ENCODE measurements at regions not wholly inside any gene's neighbourhood (a gene's known extent, or its start where the extent isn't known, plus 50 kb on each side); places are given as distances from the start of the nearest gene placed in this dataset.

GRCh38 chr13:109376936-109377335, 409.4 kb downstream of the IRS2 start:
- Histone ChIP-seq H2AFZ (ENCODE audit: control insufficient read depth, low read length) (no peak overlapping the region), H3K9me3 (ENCODE audit: control insufficient read depth, low read depth, low read length) (no peaks in the 10 kb centered on the region), H3K9ac (ENCODE audit: control insufficient read depth, extremely low read depth, insufficient read depth, low read length) (no peak overlapping the region), H3K27me3 (ENCODE audit: control insufficient read depth, extremely low read depth, insufficient read depth, low read length) (no peaks in the 10 kb centered on the region), H3K79me2 (ENCODE audit: control insufficient read depth, insufficient read depth, low read length) (no peaks in the 10 kb centered on the region), H3K36me3 (ENCODE audit: control insufficient read depth in 2 of 2, extremely low read depth in 1 of 2, insufficient read depth in 2 of 2, low read length in 2 of 2) (no peaks in the 10 kb centered on the region), H3K4me3 (ENCODE audit: control insufficient read depth in 2 of 3, extremely low read depth in 1 of 3, insufficient read depth in 2 of 3, low read depth in 1 of 3, low read length in 3 of 3) (no peak overlapping the region), H3K4me1 (ENCODE audit: control insufficient read depth, extremely low read depth, insufficient read depth, low read length) (peaks cover 2% of the 10 kb centered on the region), H4K20me1 (ENCODE audit: control insufficient read depth, extremely low read depth, insufficient read depth, low read length) (no peaks in the 10 kb centered on the region), H3K27ac (ENCODE audit: control insufficient read depth, insufficient read depth, low read length) (no peak overlapping the region), H3K4me2 (ENCODE audit: control insufficient read depth, extremely low read depth, insufficient read depth, low read depth, low read length) (no peak overlapping the region), H3K9me1 (ENCODE audit: control insufficient read depth, extremely low read depth, insufficient read depth, low read length) (no peaks in the 10 kb centered on the region)
- FAIRE-seq = no peak
- TF ChIP-seq, protein P1, sequence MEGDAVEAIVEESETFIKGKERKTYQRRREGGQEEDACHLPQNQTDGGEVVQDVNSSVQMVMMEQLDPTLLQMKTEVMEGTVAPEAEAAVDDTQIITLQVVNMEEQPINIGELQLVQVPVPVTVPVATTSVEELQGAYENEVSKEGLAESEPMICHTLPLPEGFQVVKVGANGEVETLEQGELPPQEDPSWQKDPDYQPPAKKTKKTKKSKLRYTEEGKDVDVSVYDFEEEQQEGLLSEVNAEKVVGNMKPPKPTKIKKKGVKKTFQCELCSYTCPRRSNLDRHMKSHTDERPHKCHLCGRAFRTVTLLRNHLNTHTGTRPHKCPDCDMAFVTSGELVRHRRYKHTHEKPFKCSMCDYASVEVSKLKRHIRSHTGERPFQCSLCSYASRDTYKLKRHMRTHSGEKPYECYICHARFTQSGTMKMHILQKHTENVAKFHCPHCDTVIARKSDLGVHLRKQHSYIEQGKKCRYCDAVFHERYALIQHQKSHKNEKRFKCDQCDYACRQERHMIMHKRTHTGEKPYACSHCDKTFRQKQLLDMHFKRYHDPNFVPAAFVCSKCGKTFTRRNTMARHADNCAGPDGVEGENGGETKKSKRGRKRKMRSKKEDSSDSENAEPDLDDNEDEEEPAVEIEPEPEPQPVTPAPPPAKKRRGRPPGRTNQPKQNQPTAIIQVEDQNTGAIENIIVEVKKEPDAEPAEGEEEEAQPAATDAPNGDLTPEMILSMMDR (optimal IDR thresholded peaks at IDR 0.05 in 1 of 3, IDR thresholded peaks at IDR 0.05 in 1 of 3, conservative IDR thresholded peaks at IDR 0.05 in 1 of 3; ENCODE audit: extremely low read depth in 1 of 3, insufficient read depth in 2 of 3, low read length in 3 of 3) = no peak
- no peak for TF ChIP-seq EZH2 (IDR thresholded peaks at IDR 0.05; ENCODE audit: low read length)
- no peak for DNase-seq (ENCODE audit: low read depth, low spot score)
- dilution Hi-C loops (cut with MboI; ENCODE audit: extremely low pct_ligation_motif_present, low sequenced_read_pairs) = no loop called here

GRCh38 chr13:109374609-109375200, 411.7 kb downstream of the IRS2 start:
- Histone ChIP-seq H3K27me3 (ENCODE audit: control insufficient read depth, extremely low read depth, insufficient read depth, low read length) (no peaks in the 10 kb centered on the region), H3K4me3 (ENCODE audit: control insufficient read depth in 2 of 3, extremely low read depth in 1 of 3, insufficient read depth in 2 of 3, low read depth in 1 of 3, low read length in 3 of 3) (no peak overlapping the region), H3K27ac (ENCODE audit: control insufficient read depth, insufficient read depth, low read length) (no peak overlapping the region), H3K4me1 (ENCODE audit: control insufficient read depth, extremely low read depth, insufficient read depth, low read length) (no peaks in the 10 kb centered on the region), H3K4me2 (ENCODE audit: control insufficient read depth, extremely low read depth, insufficient read depth, low read depth, low read length) (no peak overlapping the region), H3K79me2 (ENCODE audit: control insufficient read depth, insufficient read depth, low read length) (no peaks in the 10 kb centered on the region), H3K9me3 (ENCODE audit: control insufficient read depth, low read depth, low read length) (no peaks in the 10 kb centered on the region), H4K20me1 (ENCODE audit: control insufficient read depth, extremely low read depth, insufficient read depth, low read length) (no peaks in the 10 kb centered on the region), H3K9me1 (ENCODE audit: control insufficient read depth, extremely low read depth, insufficient read depth, low read length) (no peaks in the 10 kb centered on the region), H2AFZ (ENCODE audit: control insufficient read depth, low read length) (no peak overlapping the region), H3K9ac (ENCODE audit: control insufficient read depth, extremely low read depth, insufficient read depth, low read length) (no peak overlapping the region), H3K36me3 (ENCODE audit: control insufficient read depth in 2 of 2, extremely low read depth in 1 of 2, insufficient read depth in 2 of 2, low read length in 2 of 2) (no peaks in the 10 kb centered on the region)
- FAIRE-seq (no peak), DNase-seq (ENCODE audit: low read depth, low spot score) (no peak)
- TF ChIP-seq, protein P1 (optimal IDR thresholded peaks at IDR 0.05 in 1 of 3, IDR thresholded peaks at IDR 0.05 in 1 of 3, conservative IDR thresholded peaks at IDR 0.05 in 1 of 3; ENCODE audit: extremely low read depth in 1 of 3, insufficient read depth in 2 of 3, low read length in 3 of 3) = no peak
- no peak for TF ChIP-seq EZH2 (IDR thresholded peaks at IDR 0.05; ENCODE audit: low read length)
- dilution Hi-C loops (cut with MboI; ENCODE audit: extremely low pct_ligation_motif_present, low sequenced_read_pairs) = no loop called here
